ENCODE measurements at regions not wholly inside any gene's neighbourhood (a gene's known extent, or its start where the extent isn't known, plus 50 kb on each side); places are given as distances from the start of the nearest gene placed in this dataset.

DNA sequence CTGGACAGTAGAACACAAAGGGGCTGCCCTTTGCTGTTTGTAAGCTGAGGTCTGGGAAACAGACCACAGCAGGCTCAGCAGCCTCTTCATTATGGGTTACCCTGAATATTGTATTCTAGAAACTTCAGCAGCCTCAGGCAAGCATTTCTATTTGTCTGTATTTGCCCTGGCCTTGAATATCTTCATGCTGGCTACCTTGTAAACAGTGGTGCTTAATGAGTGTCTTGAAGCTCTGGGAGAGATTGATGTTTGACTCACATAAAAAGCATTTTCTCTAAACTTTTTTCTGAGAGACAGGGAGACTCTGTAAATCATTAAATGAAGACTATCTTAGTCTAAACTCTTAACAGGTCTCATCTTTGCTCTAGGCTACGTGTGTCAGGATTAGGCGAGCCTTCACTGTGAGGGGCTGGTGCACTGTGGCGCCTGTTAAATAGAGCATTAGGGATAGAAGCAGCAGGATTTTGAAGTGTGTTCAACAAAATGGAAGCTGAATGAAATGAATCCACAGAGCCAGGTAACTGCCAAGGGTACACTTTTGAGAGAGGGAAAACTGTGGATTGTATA, 53.1 kb upstream of the MEX3C start:
- TF ChIP-seq CTCF (conservative IDR thresholded peaks at IDR 0.05 in 1 of 2, IDR thresholded peaks at IDR 0.05 in 1 of 2; ENCODE audit: low read depth in 1 of 2, low read length in 2 of 2) (no peak), EZH2 (IDR thresholded peaks at IDR 0.05; ENCODE audit: low read length, missing control alignments) (no peak)

Measured in fibroblast of lung (primary cell).